CD4-positive, CD25-positive, alpha-beta regulatory T cell (primary cell): ENCODE measurements at regions not wholly inside any gene's neighbourhood (a gene's known extent, or its start where the extent isn't known, plus 50 kb on each side); places are given as distances from the start of the nearest gene placed in this dataset.
A peak's percentile ranks its signal among the peaks of the same experiment; 100 is the strongest.

Experiments
- ATAC-seq, 2 donors: fragments of 150-1000 bp; cut with Tn5 transposase; one replicate each; pipeline ENCODE4 v1.10.0; 2021; ENCODE audit warnings: low read depth in 2 of 2, moderate number of reproducible peaks in 2 of 2, moderate library complexity in 1 of 2
- DNase-seq, 3 donors: peaks; one replicate each; pipeline versions ENCODE4 v3.0.0 to v3.0.0-alpha.2; 2012 to 2022; ENCODE audit warnings: mixed read lengths in 1 of 3
- H3K27ac ChIP-seq: one replicate; pipeline ENCODE4 v1.7.0; 2013; ENCODE audit warnings: mild to moderate bottlenecking, low read length; ENCODE audit not compliant: insufficient read depth, poor library complexity, severe bottlenecking
- H3K27me3 ChIP-seq: one replicate; pipeline ENCODE4 v1.7.0; 2013; ENCODE audit warnings: low read length; ENCODE audit not compliant: control insufficient read depth, insufficient read depth
- H3K36me3 ChIP-seq: one replicate; pipeline ENCODE4 v1.7.0; 2013; ENCODE audit warnings: mild to moderate bottlenecking, low read length, moderate library complexity; ENCODE audit not compliant: control insufficient read depth, insufficient read depth
- H3K4me1 ChIP-seq: 2 replicates; pipeline ENCODE4 v1.7.0; 2013; ENCODE audit warnings: mild to moderate bottlenecking, low read length; ENCODE audit not compliant: insufficient read depth, control insufficient read depth, poor library complexity, severe bottlenecking
- H3K4me3 ChIP-seq: one replicate; pipeline ENCODE4 v1.7.0; 2013; ENCODE audit warnings: low read depth, mild to moderate bottlenecking, low read length, moderate library complexity
- H3K9me3 ChIP-seq, 2 experiments: 1 replicate in 1 of 2; 2 replicates in 1 of 2; pipeline ENCODE4 v1.7.0; 2013; ENCODE audit warnings: low read length in 2 of 2, mild to moderate bottlenecking in 1 of 2, moderate library complexity in 1 of 2; ENCODE audit not compliant: control insufficient read depth in 2 of 2
- H3K27ac Mint-ChIP-seq, 3 donors: one replicate each; pipeline ENCODE4 v1.8.0; 2020 to 2022; ENCODE audit warnings: mild to moderate bottlenecking in 3 of 3, mixed read lengths in 3 of 3, moderate library complexity in 2 of 3
- H3K27me3 Mint-ChIP-seq: one replicate; pipeline ENCODE4 v1.8.0; 2022; ENCODE audit warnings: mild to moderate bottlenecking, mixed read lengths
- H3K36me3 Mint-ChIP-seq: one replicate; pipeline ENCODE4 v1.8.0; 2020; ENCODE audit warnings: mixed read lengths
- H3K4me1 Mint-ChIP-seq, 4 donors: one replicate each; pipeline ENCODE4 v1.8.0; 2020 to 2022; ENCODE audit warnings: mixed read lengths in 4 of 4, mild to moderate bottlenecking in 1 of 4
- H3K4me3 Mint-ChIP-seq, 4 donors: one replicate each; pipeline ENCODE4 v1.8.0; 2020 to 2022; ENCODE audit warnings: mild to moderate bottlenecking in 4 of 4, mixed read lengths in 4 of 4, moderate library complexity in 3 of 4
- H3K9me3 Mint-ChIP-seq, 7 donors: one replicate each; pipeline ENCODE4 v1.8.0; 2020 to 2022; ENCODE audit warnings: mixed read lengths in 7 of 7, mild to moderate bottlenecking in 3 of 7, moderate library complexity in 2 of 7

DNA sequence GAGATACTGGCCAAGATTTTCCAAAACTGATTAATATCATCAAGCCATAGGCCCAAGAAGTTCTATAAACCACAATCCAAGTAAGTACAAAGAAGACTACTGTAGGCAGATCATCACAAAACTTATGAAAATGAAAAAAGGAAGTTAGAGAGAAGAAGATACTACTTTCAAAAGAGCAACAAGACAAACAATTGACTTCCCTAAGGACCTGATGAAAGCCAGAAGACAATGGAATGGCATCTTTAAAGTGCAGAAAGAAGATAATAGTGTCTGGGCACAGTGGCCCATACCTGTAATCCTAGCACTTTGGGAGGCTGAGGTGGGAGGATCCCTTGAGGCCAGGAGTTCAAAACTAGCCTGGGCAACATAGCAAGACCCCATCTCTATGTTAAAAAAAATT lies 243.1 kb downstream of the PRDM2 start:
- no peak overlapping the region for H3K27ac ChIP-seq
- H3K4me1 Mint-ChIP-seq: no peaks in the 10 kb centered on the region
- H3K27me3 Mint-ChIP-seq: peaks cover 13% of the 10 kb centered on the region
- H3K36me3 ChIP-seq: no peaks in the 10 kb centered on the region
- no peak for ATAC-seq
- no peak overlapping the region for H3K27ac Mint-ChIP-seq
- no peaks in the 10 kb centered on the region for H3K4me1 ChIP-seq
- no peaks in the 10 kb centered on the region for H3K9me3 ChIP-seq
- peaks cover 0 to 7% (median 4%) of the 10 kb centered on the region in 7 donors for H3K9me3 Mint-ChIP-seq
- no peak overlapping the region for H3K4me3 ChIP-seq
- H3K36me3 Mint-ChIP-seq: no peaks in the 10 kb centered on the region
- DNase-seq: no peak
- no peaks in the 10 kb centered on the region for H3K27me3 ChIP-seq
- no peak overlapping the region for H3K4me3 Mint-ChIP-seq

DNA sequence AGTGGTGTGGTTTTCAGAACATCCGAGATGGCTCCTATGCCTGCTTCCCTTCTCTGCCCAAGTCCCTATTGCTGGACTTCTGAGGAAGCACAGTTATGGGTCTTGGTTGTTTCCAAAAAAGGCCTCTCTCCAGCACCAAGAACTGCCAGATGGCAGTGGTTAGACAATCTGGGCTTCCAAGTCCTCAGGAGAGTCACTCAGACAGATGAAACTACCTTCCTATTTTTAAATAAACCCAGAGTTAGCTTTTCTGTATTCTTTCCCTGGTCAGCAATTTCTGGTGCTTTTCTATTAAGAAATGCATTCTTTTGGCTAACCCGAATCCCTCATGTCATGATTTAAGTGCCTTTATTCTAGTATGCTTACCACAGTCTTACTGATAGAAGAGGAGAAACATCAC lies 245.9 kb downstream of the PRDM2 start:
- Histone ChIP-seq H3K4me1 (no peaks in the 10 kb centered on the region), H3K4me3 (no peak overlapping the region), H3K27me3 (no peaks in the 10 kb centered on the region), H3K9me3 (no peaks in the 10 kb centered on the region), H3K27ac (no peak overlapping the region), H3K36me3 (no peaks in the 10 kb centered on the region)
- DNase-seq (no peak), ATAC-seq (no peak)
- Mint-ChIP-seq H3K36me3 (no peaks in the 10 kb centered on the region), H3K4me3 (no peak overlapping the region), H3K27ac (no peak overlapping the region), H3K4me1 (no peaks in the 10 kb centered on the region), H3K9me3 (peaks cover 0 to 7% (median 4%) of the 10 kb centered on the region in 7 donors), H3K27me3 (peaks cover 7% of the 10 kb centered on the region)

DNA sequence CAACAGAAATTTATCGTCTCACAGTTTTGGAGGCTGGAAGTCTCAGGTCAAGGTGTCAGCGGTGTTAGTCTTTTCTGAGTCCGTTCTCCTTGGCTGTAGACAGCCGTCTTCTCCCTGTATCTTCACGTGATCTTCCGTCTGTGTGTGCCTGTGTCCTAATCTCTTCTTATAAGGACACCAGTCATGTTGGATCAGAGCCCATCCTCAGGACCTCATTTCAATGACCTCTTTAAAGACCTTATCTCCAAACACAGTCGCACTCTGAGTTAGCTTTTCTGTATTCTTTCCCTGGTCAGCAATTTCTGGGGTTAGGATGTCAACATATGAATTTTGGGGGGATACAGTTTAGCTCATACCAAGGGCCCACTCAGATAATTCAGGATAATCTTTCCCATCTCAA lies 247.7 kb downstream of the PRDM2 start:
- no peaks in the 10 kb centered on the region for H3K9me3 ChIP-seq
- no peak overlapping the region for H3K27ac ChIP-seq
- H3K27me3 Mint-ChIP-seq: no peaks in the 10 kb centered on the region
- no peak overlapping the region for H3K27ac Mint-ChIP-seq
- H3K4me1 ChIP-seq: no peaks in the 10 kb centered on the region
- DNase-seq (no peak), ATAC-seq (no peak)
- H3K4me3 Mint-ChIP-seq: no peak overlapping the region
- no peaks in the 10 kb centered on the region for H3K36me3 Mint-ChIP-seq
- H3K4me3 ChIP-seq: no peak overlapping the region
- H3K9me3 Mint-ChIP-seq: peaks cover 0 to 6% (median 2%) of the 10 kb centered on the region in 7 donors
- no peaks in the 10 kb centered on the region for H3K27me3 ChIP-seq
- no peaks in the 10 kb centered on the region for H3K36me3 ChIP-seq
- no peaks in the 10 kb centered on the region for H3K4me1 Mint-ChIP-seq

DNA sequence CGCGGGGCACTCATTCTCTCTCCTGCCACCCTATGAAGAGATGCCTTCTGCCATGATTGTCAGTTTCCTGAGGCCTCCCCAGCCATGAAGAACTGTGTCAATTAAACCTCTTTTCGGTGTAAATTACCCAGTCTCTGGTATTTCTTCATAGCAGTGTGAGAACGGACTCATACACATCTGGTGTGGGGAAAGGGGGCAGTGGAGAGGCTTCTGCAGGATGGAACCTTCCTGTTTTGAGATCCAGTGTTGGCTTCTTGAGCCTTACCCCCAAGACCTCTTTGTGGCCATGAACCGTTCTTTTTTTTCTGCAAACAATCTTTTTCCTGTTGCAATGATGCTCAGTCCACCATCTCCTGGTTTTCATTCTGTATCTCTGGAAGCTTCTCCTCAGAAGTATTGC lies 248.4 kb downstream of the PRDM2 start:
- Histone ChIP-seq H3K27me3 (no peaks in the 10 kb centered on the region), H3K4me1 (no peaks in the 10 kb centered on the region), H3K9me3 (no peaks in the 10 kb centered on the region), H3K4me3 (no peak overlapping the region), H3K36me3 (no peaks in the 10 kb centered on the region), H3K27ac (no peak overlapping the region)
- Mint-ChIP-seq H3K9me3 (peaks cover 0 to 5% (median 0%) of the 10 kb centered on the region in 7 donors), H3K4me3 (no peak overlapping the region), H3K27me3 (no peaks in the 10 kb centered on the region), H3K4me1 (no peaks in the 10 kb centered on the region), H3K36me3 (no peaks in the 10 kb centered on the region), H3K27ac (no peak overlapping the region)
- ATAC-seq: no peak
- no peak for DNase-seq

DNA sequence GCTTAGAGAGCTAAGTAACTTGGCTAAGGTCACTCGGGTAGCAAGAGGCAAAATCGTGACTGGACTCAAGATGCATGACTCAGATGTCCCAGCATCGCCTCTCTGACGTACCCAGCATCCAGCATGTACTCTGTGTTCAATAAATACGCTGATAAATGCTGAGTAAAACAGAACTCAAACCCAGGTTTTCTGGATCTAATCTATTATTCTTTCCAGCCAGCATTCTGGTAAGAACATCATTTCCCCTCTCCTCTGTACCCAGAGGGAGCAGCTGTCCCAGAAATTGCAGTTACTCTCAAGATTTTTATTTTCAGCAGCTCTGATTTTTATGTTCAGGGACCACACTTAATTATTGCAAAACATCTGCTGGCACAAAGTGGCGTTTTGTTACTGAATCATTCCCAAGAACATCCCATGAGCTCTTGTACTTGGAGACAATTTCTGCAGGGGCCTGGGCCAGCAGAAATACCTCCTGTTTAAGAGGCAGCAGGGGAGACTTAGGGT lies 249.0 kb downstream of the PRDM2 start:
- ATAC-seq (no peak), DNase-seq (no peak)
- no peak overlapping the region for H3K27ac ChIP-seq
- no peaks in the 10 kb centered on the region for H3K27me3 ChIP-seq
- Mint-ChIP-seq H3K9me3 (peaks cover 0 to 5% (median 0%) of the 10 kb centered on the region in 7 donors), H3K36me3 (no peaks in the 10 kb centered on the region), H3K4me1 (no peaks in the 10 kb centered on the region), H3K4me3 (no peak overlapping the region), H3K27me3 (no peaks in the 10 kb centered on the region), H3K27ac (no peak overlapping the region)
- H3K4me1 ChIP-seq: no peaks in the 10 kb centered on the region
- no peak overlapping the region for H3K4me3 ChIP-seq
- H3K36me3 ChIP-seq: no peaks in the 10 kb centered on the region
- no peaks in the 10 kb centered on the region for H3K9me3 ChIP-seq

DNA sequence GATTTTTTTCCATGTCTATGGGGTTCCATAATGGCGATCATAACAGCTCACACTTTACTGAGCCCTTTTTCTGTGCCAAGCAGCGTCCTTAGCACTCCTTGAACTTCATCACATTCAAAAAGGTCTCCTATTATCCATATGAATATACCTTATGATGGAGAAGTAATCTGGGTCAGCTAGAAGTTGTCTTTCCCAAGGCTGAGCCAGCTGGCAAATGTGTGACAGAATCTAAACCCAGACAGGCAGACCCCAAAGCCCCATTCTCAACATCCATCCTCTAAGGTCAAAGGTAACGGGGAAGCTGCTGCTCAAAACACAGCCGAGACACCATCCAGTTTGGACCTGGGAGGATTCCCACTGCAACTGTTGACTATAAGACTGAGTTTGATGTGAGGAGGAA lies 249.6 kb downstream of the PRDM2 start:
- Mint-ChIP-seq H3K27ac (peak overlapping the region in 1 of 3 donors; percentile 12), H3K4me3 (no peak overlapping the region), H3K9me3 (peaks cover 0 to 5% (median 0%) of the 10 kb centered on the region in 7 donors), H3K27me3 (no peaks in the 10 kb centered on the region), H3K36me3 (no peaks in the 10 kb centered on the region), H3K4me1 (no peaks in the 10 kb centered on the region)
- Histone ChIP-seq H3K9me3 (no peaks in the 10 kb centered on the region), H3K27ac (no peak overlapping the region), H3K27me3 (no peaks in the 10 kb centered on the region), H3K4me1 (no peaks in the 10 kb centered on the region), H3K36me3 (no peaks in the 10 kb centered on the region), H3K4me3 (no peak overlapping the region)
- ATAC-seq (no peak), DNase-seq (no peak)

DNA sequence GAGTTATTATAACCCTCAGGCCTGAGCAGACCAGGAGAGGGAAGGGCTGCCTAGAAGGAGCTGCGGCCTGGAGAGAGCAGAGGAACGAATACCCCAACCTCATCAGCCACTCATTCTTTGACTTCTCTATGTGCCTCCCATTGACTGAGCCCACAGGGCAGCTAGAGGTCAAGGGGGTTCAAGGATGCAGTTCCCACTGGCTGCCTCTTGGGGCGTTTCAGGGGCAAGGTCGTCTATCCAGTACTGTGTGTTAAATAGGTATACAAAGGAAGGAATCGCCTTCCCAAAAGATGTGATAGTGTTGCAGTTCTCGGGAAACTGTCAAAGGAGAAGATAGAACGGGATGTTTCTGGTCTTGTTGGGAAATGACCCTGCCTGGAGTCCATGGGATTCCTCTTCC lies 250.6 kb downstream of the PRDM2 start:
- Mint-ChIP-seq H3K9me3 (peaks cover 0 to 1% (median 0%) of the 10 kb centered on the region in 7 donors), H3K27me3 (no peaks in the 10 kb centered on the region), H3K27ac (no peak overlapping the region), H3K4me3 (no peak overlapping the region), H3K36me3 (no peaks in the 10 kb centered on the region), H3K4me1 (no peaks in the 10 kb centered on the region)
- Histone ChIP-seq H3K4me1 (no peaks in the 10 kb centered on the region), H3K9me3 (no peaks in the 10 kb centered on the region), H3K4me3 (no peak overlapping the region), H3K27ac (no peak overlapping the region), H3K36me3 (no peaks in the 10 kb centered on the region), H3K27me3 (no peaks in the 10 kb centered on the region)
- no peak for ATAC-seq
- DNase-seq: no peak

DNA sequence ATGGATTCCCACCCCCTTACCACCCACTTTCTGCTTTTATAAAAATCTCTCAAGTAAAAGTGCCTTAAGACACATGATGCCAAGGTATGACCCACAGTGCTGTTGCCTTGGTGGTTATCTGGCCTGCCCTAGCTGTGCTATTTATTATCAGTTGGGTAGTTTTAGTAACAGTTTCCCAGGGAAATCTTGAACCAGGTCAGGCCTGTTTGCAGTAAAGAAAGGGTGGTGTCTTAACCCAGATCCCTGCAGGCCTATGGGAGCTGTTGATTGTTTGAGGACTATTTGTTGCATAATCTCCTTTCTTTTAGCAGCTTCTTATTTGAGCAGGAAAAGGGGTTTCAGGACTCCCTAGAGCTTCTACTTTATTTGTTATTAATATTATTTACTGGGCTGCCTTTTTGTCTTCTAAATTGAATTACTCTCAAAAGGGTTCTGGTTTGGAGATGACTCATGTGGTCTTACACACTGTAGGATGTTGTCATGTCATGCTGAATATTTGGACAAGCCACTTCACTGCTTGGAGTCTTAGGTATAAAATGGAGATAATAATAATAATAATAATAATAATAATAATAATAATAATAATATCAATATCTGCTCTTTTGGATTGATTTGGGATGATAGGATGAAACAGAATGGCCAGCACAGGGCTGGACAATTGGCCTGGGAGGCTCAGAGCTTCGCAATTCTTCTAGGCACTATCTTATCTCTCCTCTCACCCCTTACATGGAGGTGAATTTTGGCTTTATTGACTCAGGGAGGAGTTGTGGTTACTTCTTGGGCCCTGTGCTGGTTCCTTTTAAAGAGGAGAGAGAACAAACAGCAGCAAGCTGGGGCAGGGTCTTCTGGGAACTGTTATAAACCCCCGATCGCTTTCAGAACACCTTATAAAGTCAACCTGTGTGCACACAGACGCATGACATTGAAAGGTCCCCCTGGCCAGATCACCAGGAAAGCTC lies 252.1 kb downstream of the PRDM2 start:
- ATAC-seq: no peak
- no peaks in the 10 kb centered on the region for H3K36me3 Mint-ChIP-seq

More for the DNA sequence above, 252.1 kb downstream of the PRDM2 start:
- Histone ChIP-seq H3K9me3 (no peaks in the 10 kb centered on the region), H3K36me3 (no peaks in the 10 kb centered on the region), H3K27me3 (no peaks in the 10 kb centered on the region), H3K27ac (no peak overlapping the region), H3K4me1 (no peaks in the 10 kb centered on the region), H3K4me3 (no peak overlapping the region)
- Mint-ChIP-seq H3K4me3 (no peak overlapping the region), H3K27ac (no peak overlapping the region), H3K4me1 (no peaks in the 10 kb centered on the region), H3K27me3 (peaks cover 4% of the 10 kb centered on the region), H3K9me3 (peaks cover 0 to 1% (median 0%) of the 10 kb centered on the region in 7 donors)
- no peak for DNase-seq
